ENCODE measurements at regions not wholly inside any gene's neighbourhood (a gene's known extent, or its start where the extent isn't known, plus 50 kb on each side); places are given as distances from the start of the nearest gene placed in this dataset.

- no peak overlapping the region for H3K18ac ChIP-seq (ENCODE audit: low read depth in 1 of 2, low read length in 2 of 2)
- H3K4me2 ChIP-seq (ENCODE audit: low read length, poor library complexity, severe bottlenecking), result no peak overlapping the region
- H3K27ac ChIP-seq (ENCODE audit: low read length, poor library complexity, severe bottlenecking), result no peak overlapping the region
- H3K23ac ChIP-seq (ENCODE audit: low read length in 2 of 2), result no peak overlapping the region
- H3K4ac ChIP-seq (ENCODE audit: low read depth in 1 of 2, low read length in 2 of 2), result no peak overlapping the region
- DNase-seq, result no peak
- no peak overlapping the region for H2BK12ac ChIP-seq (ENCODE audit: low read length in 2 of 2)
- no peak overlapping the region for H2AFZ ChIP-seq (ENCODE audit: low read depth, low read length)
- H3K36me3 ChIP-seq (ENCODE audit: control insufficient read depth in 1 of 2, insufficient read depth in 2 of 2, low read depth in 1 of 2, low read length in 2 of 2), result no peaks in the 10 kb centered on the region
- H4K91ac ChIP-seq (ENCODE audit: low read length), result no peak overlapping the region
- no peak overlapping the region for H4K8ac ChIP-seq (ENCODE audit: low read length)
- H3K14ac ChIP-seq (ENCODE audit: low read length in 2 of 2), result no peak overlapping the region
- H3K79me1 ChIP-seq (replicated peaks; ENCODE audit: low read length, poor library complexity, severe bottlenecking), result no peaks in the 10 kb centered on the region
- no peak overlapping the region for H2BK15ac ChIP-seq (ENCODE audit: low read depth, poor library complexity, severe bottlenecking)
- WGBS, result 79% methylated on average over 6 of the region's 8 CpGs
- H3K4me3 ChIP-seq (ENCODE audit: insufficient read depth in 1 of 2, low read depth in 1 of 2, low read length in 2 of 2), result no peak overlapping the region
- H2BK120ac ChIP-seq (ENCODE audit: low read depth, low read length), result no peak overlapping the region
- no peak overlapping the region for H2BK5ac ChIP-seq (ENCODE audit: low read depth, low read length, poor library complexity, severe bottlenecking)
- H3K9ac ChIP-seq (ENCODE audit: low read length), result no peak overlapping the region
- no peaks in the 10 kb centered on the region for H3K4me1 ChIP-seq (ENCODE audit: control insufficient read depth, insufficient read depth, low read depth, low read length)
- H2AK5ac ChIP-seq (ENCODE audit: low read length, severe bottlenecking), result no peak overlapping the region
- H3K9me3 ChIP-seq (ENCODE audit: control insufficient read depth, low read length), result peaks cover 7% of the 10 kb centered on the region
- H3K27me3 ChIP-seq (ENCODE audit: control insufficient read depth in 1 of 2, insufficient read depth in 1 of 2, low read length in 2 of 2), result no peaks in the 10 kb centered on the region
Measured at GRCh38 chr12:88336076-88336739, 194.1 kb downstream of the TMTC3 start.

GRCh38 chr12:88338486-88338885 is 196.4 kb downstream of the TMTC3 start:
- Histone ChIP-seq H3K18ac (ENCODE audit: low read depth in 1 of 2, low read length in 2 of 2) (no peak overlapping the region), H3K23ac (ENCODE audit: low read length in 2 of 2) (no peak overlapping the region), H4K91ac (ENCODE audit: low read length) (no peak overlapping the region), H2BK12ac (ENCODE audit: low read length in 2 of 2) (no peak overlapping the region), H3K36me3 (ENCODE audit: control insufficient read depth in 1 of 2, insufficient read depth in 2 of 2, low read depth in 1 of 2, low read length in 2 of 2) (no peaks in the 10 kb centered on the region), H3K4me1 (ENCODE audit: control insufficient read depth, insufficient read depth, low read depth, low read length) (no peaks in the 10 kb centered on the region), H3K9me3 (ENCODE audit: control insufficient read depth, low read length) (peaks cover 7% of the 10 kb centered on the region), H3K4me2 (ENCODE audit: low read length, poor library complexity, severe bottlenecking) (no peak overlapping the region), H3K4me3 (ENCODE audit: insufficient read depth in 1 of 2, low read depth in 1 of 2, low read length in 2 of 2) (no peak overlapping the region), H3K27ac (ENCODE audit: low read length, poor library complexity, severe bottlenecking) (no peak overlapping the region), H2BK15ac (ENCODE audit: low read depth, poor library complexity, severe bottlenecking) (no peak overlapping the region), H3K27me3 (ENCODE audit: control insufficient read depth in 1 of 2, insufficient read depth in 1 of 2, low read length in 2 of 2) (no peaks in the 10 kb centered on the region), H3K4ac (ENCODE audit: low read depth in 1 of 2, low read length in 2 of 2) (no peak overlapping the region), H3K79me1 (replicated peaks; ENCODE audit: low read length, poor library complexity, severe bottlenecking) (no peaks in the 10 kb centered on the region), H2AFZ (ENCODE audit: low read depth, low read length) (no peak overlapping the region), H2BK5ac (ENCODE audit: low read depth, low read length, poor library complexity, severe bottlenecking) (no peak overlapping the region), H3K14ac (ENCODE audit: low read length in 2 of 2) (no peak overlapping the region), H3K9ac (ENCODE audit: low read length) (no peak overlapping the region), H4K8ac (ENCODE audit: low read length) (no peak overlapping the region), H2AK5ac (ENCODE audit: low read length, severe bottlenecking) (no peak overlapping the region), H2BK120ac (ENCODE audit: low read depth, low read length) (no peak overlapping the region)
- no peak for DNase-seq
- 0% methylated on average over 1 of the region's 1 CpG for WGBS

GRCh38 chr12:88339254-88339949 is 197.3 kb downstream of the TMTC3 start:
- H3K4me1 ChIP-seq (ENCODE audit: control insufficient read depth, insufficient read depth, low read depth, low read length), result no peaks in the 10 kb centered on the region
- peak; percentile 72 for DNase-seq
- no peak overlapping the region for H2BK15ac ChIP-seq (ENCODE audit: low read depth, poor library complexity, severe bottlenecking)
- H2AFZ ChIP-seq (ENCODE audit: low read depth, low read length), result no peak overlapping the region
- no peak overlapping the region for H3K4ac ChIP-seq (ENCODE audit: low read depth in 1 of 2, low read length in 2 of 2)
- H3K36me3 ChIP-seq (ENCODE audit: control insufficient read depth in 1 of 2, insufficient read depth in 2 of 2, low read depth in 1 of 2, low read length in 2 of 2), result no peaks in the 10 kb centered on the region
- H3K14ac ChIP-seq (ENCODE audit: low read length in 2 of 2), result no peak overlapping the region
- no peak overlapping the region for H2AK5ac ChIP-seq (ENCODE audit: low read length, severe bottlenecking)
- no CpG with 5 or more reads among the region's 1 CpG for WGBS
- peaks cover 7% of the 10 kb centered on the region for H3K9me3 ChIP-seq (ENCODE audit: control insufficient read depth, low read length)
- H3K9ac ChIP-seq (ENCODE audit: low read length), result no peak overlapping the region
- no peak overlapping the region for H3K18ac ChIP-seq (ENCODE audit: low read depth in 1 of 2, low read length in 2 of 2)
- no peak overlapping the region for H3K27ac ChIP-seq (ENCODE audit: low read length, poor library complexity, severe bottlenecking)
- H3K23ac ChIP-seq (ENCODE audit: low read length in 2 of 2), result no peak overlapping the region
- no peak overlapping the region for H2BK120ac ChIP-seq (ENCODE audit: low read depth, low read length)
- H2BK12ac ChIP-seq (ENCODE audit: low read length in 2 of 2), result no peak overlapping the region
- no peak overlapping the region for H3K4me2 ChIP-seq (ENCODE audit: low read length, poor library complexity, severe bottlenecking)
- H3K79me1 ChIP-seq (replicated peaks; ENCODE audit: low read length, poor library complexity, severe bottlenecking), result no peaks in the 10 kb centered on the region
- H4K8ac ChIP-seq (ENCODE audit: low read length), result no peak overlapping the region
- peak overlapping the region in 1 of 2 experiments; percentile 33 for H3K4me3 ChIP-seq (ENCODE audit: insufficient read depth in 1 of 2, low read depth in 1 of 2, low read length in 2 of 2)
- H2BK5ac ChIP-seq (ENCODE audit: low read depth, low read length, poor library complexity, severe bottlenecking), result no peak overlapping the region
- no peaks in the 10 kb centered on the region for H3K27me3 ChIP-seq (ENCODE audit: control insufficient read depth in 1 of 2, insufficient read depth in 1 of 2, low read length in 2 of 2)
- no peak overlapping the region for H4K91ac ChIP-seq (ENCODE audit: low read length)

- WGBS, result 11% methylated on average over 1 of the region's 1 CpG
Measured at GRCh38 chr12:88339966-88340365, 197.9 kb downstream of the TMTC3 start.

More at GRCh38 chr12:88339966-88340365, 197.9 kb downstream of the TMTC3 start:
- Histone ChIP-seq H3K23ac (ENCODE audit: low read length in 2 of 2) (no peak overlapping the region), H3K79me1 (replicated peaks; ENCODE audit: low read length, poor library complexity, severe bottlenecking) (no peaks in the 10 kb centered on the region), H3K14ac (ENCODE audit: low read length in 2 of 2) (no peak overlapping the region), H3K27ac (ENCODE audit: low read length, poor library complexity, severe bottlenecking) (no peak overlapping the region), H2BK5ac (ENCODE audit: low read depth, low read length, poor library complexity, severe bottlenecking) (no peak overlapping the region), H2AFZ (ENCODE audit: low read depth, low read length) (no peak overlapping the region), H3K27me3 (ENCODE audit: control insufficient read depth in 1 of 2, insufficient read depth in 1 of 2, low read length in 2 of 2) (no peaks in the 10 kb centered on the region), H3K9ac (ENCODE audit: low read length) (no peak overlapping the region), H2BK12ac (ENCODE audit: low read length in 2 of 2) (no peak overlapping the region), H2BK15ac (ENCODE audit: low read depth, poor library complexity, severe bottlenecking) (no peak overlapping the region), H3K4me3 (ENCODE audit: insufficient read depth in 1 of 2, low read depth in 1 of 2, low read length in 2 of 2) (peak overlapping the region in 1 of 2 experiments; percentile 33), H2BK120ac (ENCODE audit: low read depth, low read length) (no peak overlapping the region), H3K4ac (ENCODE audit: low read depth in 1 of 2, low read length in 2 of 2) (no peak overlapping the region), H3K4me2 (ENCODE audit: low read length, poor library complexity, severe bottlenecking) (no peak overlapping the region), H3K36me3 (ENCODE audit: control insufficient read depth in 1 of 2, insufficient read depth in 2 of 2, low read depth in 1 of 2, low read length in 2 of 2) (no peaks in the 10 kb centered on the region), H4K8ac (ENCODE audit: low read length) (no peak overlapping the region), H2AK5ac (ENCODE audit: low read length, severe bottlenecking) (no peak overlapping the region), H4K91ac (ENCODE audit: low read length) (no peak overlapping the region), H3K18ac (ENCODE audit: low read depth in 1 of 2, low read length in 2 of 2) (no peak overlapping the region), H3K9me3 (ENCODE audit: control insufficient read depth, low read length) (peaks cover 7% of the 10 kb centered on the region), H3K4me1 (ENCODE audit: control insufficient read depth, insufficient read depth, low read depth, low read length) (no peaks in the 10 kb centered on the region)
- DNase-seq, result peak; percentile 43

Data from mesenchymal stem cell (in vitro differentiated cells and primary cell).